Stimulated activated CD8-positive, alpha-beta memory T cell treated with anti-CD3 and anti-CD28 coated beads, Interleukin-2, amount 100 ng/mL, for 48 hours (primary cell): ENCODE measurements at regions not wholly inside any gene's neighbourhood (a gene's known extent, or its start where the extent isn't known, plus 50 kb on each side); places are given as distances from the start of the nearest gene placed in this dataset.

Experiments used
- DNase-seq, 2 donors: peaks; one replicate each; pipeline ENCODE4 v3.0.0-alpha.2; 2020; ENCODE audit warnings: low read depth in 2 of 2

DNA sequence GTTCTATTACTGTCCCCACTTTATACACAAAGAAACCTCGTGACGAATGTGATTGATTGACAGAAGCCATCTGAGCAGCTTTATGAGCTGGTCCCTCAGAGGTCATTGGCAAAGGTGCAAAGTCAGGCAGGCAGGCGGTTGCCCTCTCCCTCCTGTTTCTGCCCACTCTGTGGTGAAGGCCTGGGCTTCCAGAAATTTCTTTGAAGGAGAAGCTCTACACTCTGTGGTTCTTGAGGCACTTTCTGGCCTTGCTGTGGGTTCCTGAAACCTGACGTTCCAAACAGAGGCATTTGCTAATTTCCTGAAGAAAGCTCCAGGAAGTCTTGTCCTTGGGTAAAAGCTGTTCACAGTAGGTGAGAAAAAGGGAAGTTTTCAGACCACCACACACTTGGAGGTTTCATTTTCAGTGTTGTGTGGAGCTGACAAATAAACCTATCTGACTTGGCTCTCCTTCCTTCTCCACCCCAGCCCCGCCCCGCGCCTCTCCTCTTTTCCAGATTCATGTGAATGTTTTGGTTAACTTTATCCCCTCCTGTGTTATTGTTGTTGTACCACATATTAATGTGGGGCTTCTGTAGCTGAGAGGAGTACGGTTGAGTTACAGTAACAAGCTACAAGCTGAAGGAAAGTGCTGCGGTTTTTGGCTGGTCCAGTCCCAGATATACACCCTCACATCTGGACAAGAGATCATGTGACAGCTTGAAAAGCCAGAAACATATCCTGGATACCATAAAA lies 274.1 kb downstream of the CLIC5 start:
- peak; percentile 9 to 39 for DNase-seq

GRCh38 chr6:45739058-45739457 lies 276.6 kb downstream of the CLIC5 start:
- DNase-seq: no peak

- DNase-seq: no peak
Observed at GRCh38 chr6:45738057-45738455, 277.6 kb downstream of the CLIC5 start.

GRCh38 chr6:45737331-45738056 lies 278.2 kb downstream of the CLIC5 start:
- DNase-seq: no peak

DNA sequence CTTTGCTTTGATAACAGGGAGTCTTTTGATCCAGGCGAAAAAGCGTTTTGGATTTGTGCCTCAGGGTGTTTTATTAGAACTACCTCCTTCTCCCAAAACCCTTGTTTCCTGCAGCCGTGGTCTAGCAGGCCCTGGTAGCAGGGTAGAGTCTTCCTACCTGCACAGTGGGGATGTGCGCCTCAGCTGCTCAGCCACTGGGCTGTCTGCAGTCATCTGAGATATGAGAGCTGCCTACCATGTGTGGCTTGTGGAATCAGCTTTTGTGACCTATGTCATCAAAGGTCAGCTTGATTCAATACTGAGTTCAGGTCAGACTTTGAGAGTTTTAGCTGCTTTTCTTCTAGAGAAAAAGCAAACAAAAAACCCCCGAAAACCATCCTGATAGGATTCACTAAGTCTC lies 279.5 kb downstream of the CLIC5 start:
- no peak for DNase-seq

DNA sequence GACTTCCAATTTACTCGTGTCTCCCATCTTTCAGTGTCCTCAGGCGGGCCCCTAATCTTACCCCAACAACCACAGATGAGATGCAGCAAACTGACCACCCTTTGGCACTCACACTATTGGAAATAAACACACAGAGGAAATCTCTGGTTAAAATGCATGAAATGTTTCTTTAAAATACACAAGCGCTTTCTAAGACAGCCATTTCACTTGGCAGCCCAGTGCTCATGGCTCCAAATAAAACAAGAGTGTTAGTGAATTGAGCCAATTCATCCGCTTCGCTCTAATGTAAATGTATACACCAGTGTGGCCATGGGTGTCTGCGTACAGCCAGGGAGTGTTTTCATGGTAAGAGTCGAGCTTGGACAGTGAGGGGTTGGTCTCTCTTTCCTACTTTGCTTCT lies 282.9 kb downstream of the CLIC5 start:
- DNase-seq: no peak

GRCh38 chr6:45730232-45730631 lies 285.4 kb downstream of the CLIC5 start:
- DNase-seq: no peak

DNA sequence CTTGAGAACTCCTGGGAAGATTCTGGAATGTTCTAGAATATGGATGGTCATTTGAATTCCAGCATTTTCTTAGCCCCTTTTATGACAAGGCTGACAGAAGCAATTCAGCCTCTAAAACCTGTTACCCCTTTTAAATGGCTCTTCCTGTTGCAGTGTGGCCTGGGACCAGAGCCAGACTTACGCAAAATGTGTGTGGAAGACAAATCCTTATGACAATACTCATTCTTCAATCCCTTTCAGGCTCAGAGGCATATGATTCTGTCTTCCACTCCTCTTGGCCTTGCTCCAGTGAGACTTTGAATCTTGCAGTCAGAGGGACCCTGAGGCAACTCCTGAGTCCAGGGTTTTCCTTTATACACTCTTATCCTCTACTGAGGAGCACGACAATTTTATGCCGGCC lies 287.0 kb downstream of the CLIC5 start:
- no peak for DNase-seq

- no peak for DNase-seq
Observed at GRCh38 chr6:45727819-45728449, 287.7 kb downstream of the CLIC5 start.

DNA sequence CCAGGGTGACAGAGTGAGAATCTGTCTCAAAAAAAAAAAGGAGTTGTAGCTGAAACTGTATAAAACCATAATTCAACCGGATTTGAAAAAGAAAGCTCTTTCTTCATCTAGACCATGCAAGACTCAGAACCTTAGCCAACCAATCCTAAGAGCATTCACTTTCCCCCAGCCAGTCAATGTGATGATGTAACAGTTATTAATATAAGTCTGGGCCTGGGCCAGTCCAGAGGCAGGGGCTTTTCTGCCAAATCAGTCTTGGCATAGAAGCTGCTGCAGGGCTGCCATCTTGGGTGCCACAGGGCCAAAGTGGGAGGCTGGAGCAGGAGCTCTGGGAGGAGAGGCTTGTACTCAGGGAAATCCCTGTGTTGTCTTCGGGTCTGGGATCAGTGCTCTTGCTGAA lies 288.4 kb downstream of the CLIC5 start:
- no peak for DNase-seq

DNA sequence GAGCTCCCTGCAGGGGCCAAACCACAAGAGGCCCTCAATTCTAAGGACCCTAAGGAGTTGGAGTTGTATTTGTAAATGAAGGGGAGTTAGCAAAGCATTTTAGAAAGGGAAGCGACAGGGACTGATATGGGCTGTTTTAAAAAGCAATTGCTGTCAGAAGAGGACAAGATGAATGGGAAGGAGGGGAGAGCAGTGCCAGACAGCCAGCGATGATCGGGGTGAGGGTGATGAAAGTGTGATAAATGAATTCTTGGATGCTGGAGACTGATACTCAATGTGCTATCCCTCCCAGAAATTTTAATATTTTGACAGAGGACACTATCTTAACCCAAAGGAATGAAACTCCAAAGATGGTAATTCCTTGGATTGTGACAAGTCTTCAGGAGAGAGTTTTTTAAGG lies 289.2 kb downstream of the CLIC5 start:
- no peak for DNase-seq

- DNase-seq: no peak
Observed at GRCh38 chr6:45724511-45724910, 291.1 kb downstream of the CLIC5 start.

DNA sequence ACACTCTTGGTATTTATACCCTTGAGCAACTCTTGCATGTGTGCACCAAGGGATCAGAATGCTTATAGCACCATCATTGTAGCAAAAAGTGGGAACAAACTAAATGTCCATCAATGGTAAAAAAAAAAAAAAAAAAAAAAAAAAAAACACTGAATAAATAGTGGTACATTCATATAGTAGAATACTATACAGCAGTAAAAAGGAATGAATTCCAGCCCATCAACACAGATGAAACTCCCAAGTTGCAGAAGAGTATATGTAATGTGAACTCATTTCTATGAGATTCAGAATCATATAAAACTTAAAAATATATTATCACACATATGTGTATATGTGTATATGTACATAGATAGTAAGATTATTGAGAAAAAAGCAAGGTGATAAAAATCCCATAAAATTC lies 291.6 kb downstream of the CLIC5 start:
- no peak for DNase-seq

- DNase-seq: no peak
Observed at GRCh38 chr6:45722876-45723275, 292.8 kb downstream of the CLIC5 start.

- DNase-seq: no peak
Observed at GRCh38 chr6:45721665-45722064, 294.0 kb downstream of the CLIC5 start.

GRCh38 chr6:45718871-45719270 lies 296.8 kb downstream of the CLIC5 start:
- no peak for DNase-seq

DNA sequence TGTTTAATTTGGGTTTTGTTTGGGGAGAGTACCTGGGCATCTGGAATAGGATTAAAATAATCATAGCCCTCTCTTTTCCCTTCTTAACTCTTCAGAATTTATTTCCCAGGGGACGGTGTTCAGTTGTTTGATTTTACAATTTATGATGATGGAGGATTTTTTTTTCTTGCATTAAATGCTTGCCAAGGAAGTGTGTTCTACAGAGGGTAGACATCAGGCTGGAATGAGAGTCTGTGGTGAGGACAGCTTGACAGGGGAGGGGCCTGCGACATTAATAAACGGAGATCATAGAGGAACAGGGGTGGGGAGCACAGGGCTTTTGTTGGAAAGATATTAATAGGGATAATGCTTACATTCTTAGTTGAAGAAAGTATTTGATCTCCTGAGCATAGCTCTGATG lies 297.5 kb downstream of the CLIC5 start:
- no peak for DNase-seq

- DNase-seq: no peak
Observed at GRCh38 chr6:45717715-45718114, 297.9 kb downstream of the CLIC5 start.

GRCh38 chr6:45717027-45717426 lies 298.6 kb downstream of the CLIC5 start:
- DNase-seq: no peak

DNA sequence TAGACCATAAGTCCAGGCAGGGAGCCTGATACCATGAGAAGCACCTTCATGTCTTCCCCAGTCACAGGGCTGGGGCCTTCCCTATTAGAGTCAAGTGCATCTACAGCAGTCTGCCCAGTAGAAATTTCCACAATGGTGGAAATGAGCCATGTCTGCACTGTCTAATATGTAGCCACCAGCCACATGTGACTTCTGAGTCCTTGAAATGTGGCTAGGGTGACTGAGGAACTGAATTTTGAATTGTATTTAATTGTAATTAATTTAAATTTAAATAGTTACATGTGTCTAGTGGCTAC lies 300.2 kb downstream of the CLIC5 start:
- DNase-seq: no peak

GRCh38 chr6:45714741-45715507 lies 300.7 kb downstream of the CLIC5 start:
- no peak for DNase-seq

GRCh38 chr6:45714006-45714730 lies 301.5 kb downstream of the CLIC5 start:
- DNase-seq: peak in 1 of 2 donors; percentile 24
